GM21576 (cell line): ENCODE measurements at regions not wholly inside any gene's neighbourhood (a gene's known extent, or its start where the extent isn't known, plus 50 kb on each side); places are given as distances from the start of the nearest gene placed in this dataset.

Experiments
- ATAC-seq: cut with Tn5 transposase; IDR thresholded peaks from one replicate; pipeline ENCODE4 v1.9.1; 2021; ENCODE audit warnings: mild to moderate bottlenecking, moderate library complexity; ENCODE audit not compliant: unreplicated experiment

DNA sequence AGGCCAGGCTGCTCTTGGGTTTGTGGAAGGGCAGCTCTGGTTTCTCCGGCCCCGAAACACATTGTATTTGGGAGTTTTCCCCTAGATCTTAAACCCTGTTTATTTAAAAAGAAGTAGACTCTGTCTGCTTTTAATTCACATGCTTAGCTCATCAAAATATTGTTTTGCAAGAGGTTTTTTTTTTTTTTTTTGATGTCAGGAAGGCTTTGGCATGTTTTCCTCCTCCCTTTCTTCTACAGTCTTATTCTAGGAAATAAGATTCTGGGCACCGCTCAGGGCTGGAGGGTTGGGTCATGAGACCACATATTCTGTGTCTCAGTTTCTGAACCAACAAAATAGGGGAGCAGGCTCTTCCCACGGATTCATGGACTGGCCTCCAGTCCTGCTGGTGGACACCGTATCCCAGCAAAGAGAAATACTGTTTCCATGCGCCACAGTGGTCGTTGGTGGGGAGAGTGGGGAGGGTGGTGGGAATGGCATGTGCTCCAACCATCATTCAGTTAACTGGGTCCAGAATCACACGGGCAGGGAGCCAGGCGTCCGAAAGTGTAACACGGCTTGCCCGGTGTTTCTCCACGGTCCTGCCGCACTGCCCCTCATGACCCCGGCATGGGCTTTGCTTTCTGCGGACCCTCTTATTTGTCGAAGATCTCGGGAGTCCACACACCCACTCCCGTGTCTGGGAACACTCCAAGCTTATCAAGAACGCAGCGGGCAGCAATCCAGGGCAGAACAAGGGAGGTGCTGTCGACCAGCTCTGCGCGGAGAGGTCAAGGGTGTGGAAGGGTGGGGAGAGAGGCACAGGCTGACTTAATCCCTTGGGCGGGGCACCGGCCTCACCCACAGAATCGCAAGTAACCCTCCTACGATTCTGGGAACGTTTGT, 176.7 kb downstream of the GLI2 start:
- no peak for ATAC-seq

- ATAC-seq: no peak
Measured at GRCh38 chr2:120913972-120914838, 178.5 kb downstream of the GLI2 start.

- ATAC-seq: no peak
Measured at GRCh38 chr2:120914839-120915521, 179.3 kb downstream of the GLI2 start.

GRCh38 chr2:120915670-120916069, 180.0 kb downstream of the GLI2 start:
- ATAC-seq: no peak

DNA sequence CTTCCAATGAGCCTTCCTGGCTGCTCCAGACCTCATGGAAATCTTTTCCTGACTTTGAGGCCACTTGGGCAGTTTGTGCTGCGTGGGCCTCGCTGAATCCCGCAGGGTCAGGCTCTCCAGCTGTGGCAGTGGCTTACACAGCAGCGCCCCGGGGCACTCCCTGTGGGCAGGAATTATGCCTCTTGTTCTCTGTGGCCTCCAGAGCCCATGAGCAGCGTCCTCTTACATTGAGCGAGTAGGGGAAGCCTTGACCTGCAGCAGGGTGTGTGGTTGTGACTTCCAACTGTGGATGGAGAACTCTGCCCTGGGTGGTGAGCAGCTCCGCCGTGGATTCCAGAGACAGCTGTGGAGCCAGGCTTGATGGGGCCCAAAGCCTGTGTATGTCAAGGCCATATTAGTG, 180.8 kb downstream of the GLI2 start:
- ATAC-seq: no peak

DNA sequence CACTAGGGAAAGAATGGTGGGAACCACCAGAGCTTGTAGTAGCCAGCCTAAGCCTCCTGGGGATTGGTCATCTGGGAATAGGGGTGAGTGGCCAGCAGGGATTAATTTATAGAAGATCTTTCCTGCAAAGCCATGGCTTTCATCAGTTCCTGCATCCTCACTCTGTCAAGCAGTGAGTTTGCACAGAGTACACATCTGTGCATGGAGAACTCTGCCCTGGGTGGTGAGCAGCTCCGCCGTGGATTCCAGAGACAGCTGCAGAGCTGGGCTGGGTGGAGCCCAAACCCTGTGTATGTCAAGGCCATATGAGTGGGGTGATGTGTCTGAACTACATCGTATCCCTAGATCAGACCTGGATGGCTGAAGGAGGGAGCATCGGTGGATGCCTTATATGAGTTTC, 182.2 kb downstream of the GLI2 start:
- ATAC-seq: no peak

GRCh38 chr2:120919216-120919615, 183.5 kb downstream of the GLI2 start:
- ATAC-seq: no peak

DNA sequence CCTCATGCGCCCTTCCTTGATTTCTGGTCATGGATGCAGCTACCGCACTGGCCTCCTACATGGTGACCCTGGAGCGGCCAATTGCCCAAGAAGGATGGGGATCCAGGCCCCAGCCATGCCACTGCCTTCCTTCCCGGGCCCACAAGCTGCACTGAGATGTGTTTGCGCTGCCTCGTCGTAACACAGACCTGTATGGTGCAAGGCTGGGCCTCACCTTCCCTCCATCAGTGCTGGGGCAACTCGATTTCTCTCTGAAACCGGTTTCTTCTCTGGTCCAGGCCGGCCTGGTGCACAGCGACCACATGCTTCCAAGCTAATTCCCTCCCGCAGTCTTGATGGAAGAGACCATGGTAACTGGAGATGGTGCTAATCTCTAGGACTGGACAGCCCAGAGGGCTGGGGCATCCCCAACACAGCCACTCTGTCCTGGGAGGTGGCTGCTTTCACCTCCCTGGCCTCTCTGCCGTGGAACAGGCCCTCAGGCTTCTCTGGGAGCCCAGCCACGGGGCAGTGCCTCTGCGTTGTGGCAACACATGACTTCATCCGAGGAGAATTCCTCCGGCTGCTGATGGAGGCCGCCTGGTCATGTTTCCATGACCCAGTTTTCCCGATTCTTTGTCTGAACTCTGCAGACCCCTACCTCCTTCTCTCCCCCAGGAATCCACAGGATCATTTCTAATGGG, 184.2 kb downstream of the GLI2 start:
- no peak for ATAC-seq

GRCh38 chr2:120920454-120921148, 184.9 kb downstream of the GLI2 start:
- no peak for ATAC-seq

DNA sequence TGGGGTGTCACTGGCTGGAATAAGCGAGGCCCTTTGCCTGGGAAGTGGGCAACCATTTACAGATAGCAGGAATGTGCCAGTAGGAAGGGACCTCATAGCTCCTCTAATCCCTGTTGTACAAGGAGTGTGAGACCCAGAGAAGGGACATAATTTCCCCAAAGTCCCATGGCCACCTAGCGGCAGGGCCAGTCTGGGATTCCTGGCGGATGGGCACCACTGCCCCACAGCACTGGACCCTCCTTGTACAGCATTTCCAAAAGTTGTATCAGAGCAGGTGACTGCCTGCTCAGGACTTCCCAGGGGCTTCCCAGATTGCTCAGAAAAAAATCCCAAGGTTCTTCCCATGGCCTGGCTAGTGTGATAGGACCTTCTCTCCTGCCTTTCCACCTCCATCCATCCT, 185.8 kb downstream of the GLI2 start:
- no peak for ATAC-seq

DNA sequence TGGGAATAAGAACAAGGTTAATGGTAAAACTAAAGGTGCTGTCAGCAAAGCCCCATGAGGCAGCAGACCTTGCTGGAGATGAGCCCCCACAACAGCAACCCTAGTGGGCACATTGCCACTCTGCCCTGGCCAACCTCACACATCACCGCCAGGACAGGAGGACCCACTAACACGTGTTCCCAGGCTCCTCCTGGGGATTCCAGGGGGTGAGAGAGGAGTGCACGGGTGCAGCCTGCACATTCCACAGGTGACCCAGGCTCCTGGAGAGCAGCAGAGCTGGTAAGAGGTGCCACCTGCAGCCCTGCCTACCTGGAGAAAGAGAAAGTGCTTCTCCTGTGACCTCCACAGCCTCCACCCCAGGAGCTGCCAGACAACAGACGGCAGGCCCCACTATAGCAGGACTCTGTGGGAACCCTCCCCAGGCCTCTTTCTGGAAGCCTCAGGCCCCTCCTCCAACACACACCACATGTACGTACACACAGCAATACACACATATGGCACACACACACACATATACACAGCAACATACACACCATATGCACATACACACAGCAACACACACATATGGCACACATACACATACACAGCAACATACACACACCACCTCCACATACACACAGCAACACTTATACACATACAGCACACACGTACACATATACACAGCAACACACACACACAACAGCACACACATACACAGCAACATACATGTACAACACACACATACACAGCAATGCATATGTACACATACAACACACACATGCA, 187.1 kb downstream of the GLI2 start:
- ATAC-seq: no peak

GRCh38 chr2:120923426-120923825, 187.8 kb downstream of the GLI2 start:
- ATAC-seq: no peak

DNA sequence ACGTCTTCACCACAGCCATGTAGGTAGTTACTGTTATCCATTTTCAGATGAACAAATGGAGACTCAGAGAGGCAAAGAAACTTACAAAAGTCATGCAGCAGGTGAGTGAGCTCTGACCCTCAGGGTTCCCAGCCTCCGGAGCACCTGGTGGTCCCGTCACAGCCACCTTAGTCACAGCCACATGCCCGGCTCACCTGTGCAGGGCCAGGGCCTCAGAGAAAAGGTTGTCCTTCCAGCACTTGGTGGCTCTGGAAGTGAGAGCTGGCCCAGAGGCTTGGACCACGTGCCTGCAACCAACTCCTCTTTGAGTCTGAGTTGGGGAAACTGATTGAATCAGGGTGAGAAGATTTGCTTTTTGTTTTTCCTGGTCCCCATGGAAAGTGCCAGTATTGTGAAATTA, 189.3 kb downstream of the GLI2 start:
- ATAC-seq: no peak

DNA sequence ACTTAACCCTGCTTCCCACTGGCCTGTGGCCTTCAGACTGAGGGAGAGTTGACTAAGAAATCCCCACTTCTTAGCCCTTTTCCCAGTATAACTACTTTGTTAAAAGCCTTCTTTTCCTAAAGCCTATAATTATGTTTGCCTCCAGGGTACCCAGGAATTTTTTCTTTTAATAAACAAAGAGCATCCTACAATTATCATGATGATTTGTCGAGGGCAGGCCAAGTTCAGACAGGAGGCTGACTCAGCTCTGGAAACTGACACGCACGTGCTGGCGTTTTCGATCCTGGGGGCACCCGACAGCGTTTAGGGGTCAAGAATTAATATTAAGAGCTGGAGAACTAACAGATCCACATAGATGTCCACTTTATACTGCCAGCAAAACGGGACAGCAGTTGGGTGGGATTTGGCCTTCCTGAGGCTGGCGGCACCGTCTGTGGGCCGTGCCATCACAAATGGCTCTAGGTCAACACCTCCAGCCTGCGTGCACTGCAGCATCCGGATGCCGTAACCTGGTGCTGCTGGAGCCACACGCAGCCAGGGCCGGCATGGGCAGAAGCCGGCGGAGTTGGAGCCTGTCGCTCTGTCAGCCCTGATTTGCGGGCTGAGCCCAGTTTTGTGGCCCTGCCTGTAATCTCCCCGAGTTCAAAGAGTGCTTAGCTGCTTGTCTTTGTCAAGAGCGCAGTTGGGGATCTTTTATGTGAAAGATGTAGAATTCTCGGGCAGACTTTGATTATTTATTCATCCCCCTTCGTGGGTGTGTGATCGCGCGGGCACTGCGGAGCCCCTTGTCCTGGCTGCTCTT, 191.0 kb downstream of the GLI2 start:
- ATAC-seq: no peak

DNA sequence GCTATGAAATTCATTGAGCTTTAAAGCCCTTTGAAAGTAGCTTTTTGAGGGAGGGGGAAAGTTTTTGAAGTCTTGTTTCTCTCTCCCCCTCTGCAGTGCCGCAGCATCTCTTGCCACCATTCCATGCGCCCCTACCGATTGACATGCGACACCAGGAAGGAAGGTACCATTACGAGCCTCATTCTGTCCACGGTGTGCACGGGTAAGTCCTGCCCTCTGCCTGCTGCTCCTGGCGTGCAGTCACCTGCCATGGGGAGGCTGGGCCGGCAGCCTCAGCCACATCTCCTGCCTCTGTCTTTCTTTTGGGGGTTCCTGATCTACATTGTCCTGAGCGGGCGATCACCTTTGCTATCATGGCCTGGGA, 191.6 kb downstream of the GLI2 start:
- no peak for ATAC-seq

- no peak for ATAC-seq
Measured at GRCh38 chr2:120929829-120930228, 194.2 kb downstream of the GLI2 start.

DNA sequence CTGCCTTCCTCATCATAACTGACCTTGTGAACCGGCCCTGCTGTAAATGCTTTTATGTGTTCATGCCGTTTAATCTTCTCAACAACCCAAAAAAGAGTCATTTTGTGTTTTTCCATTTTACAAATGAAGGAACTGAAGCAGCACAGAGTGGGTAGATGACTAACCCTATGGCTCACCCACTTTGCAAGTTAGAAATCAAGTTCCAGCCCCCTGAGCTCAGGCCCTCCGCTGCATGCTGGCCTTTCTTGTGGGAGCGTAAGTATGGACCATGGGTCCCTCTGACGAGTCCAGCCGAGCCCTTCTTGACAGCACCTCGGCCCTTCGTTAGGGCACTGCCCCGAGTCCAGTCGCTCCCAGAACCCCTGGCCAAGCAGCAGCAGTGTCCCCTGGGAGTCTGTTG, 194.6 kb downstream of the GLI2 start:
- ATAC-seq: no peak

- no peak for ATAC-seq
Measured at GRCh38 chr2:120930864-120931263, 195.2 kb downstream of the GLI2 start.

DNA sequence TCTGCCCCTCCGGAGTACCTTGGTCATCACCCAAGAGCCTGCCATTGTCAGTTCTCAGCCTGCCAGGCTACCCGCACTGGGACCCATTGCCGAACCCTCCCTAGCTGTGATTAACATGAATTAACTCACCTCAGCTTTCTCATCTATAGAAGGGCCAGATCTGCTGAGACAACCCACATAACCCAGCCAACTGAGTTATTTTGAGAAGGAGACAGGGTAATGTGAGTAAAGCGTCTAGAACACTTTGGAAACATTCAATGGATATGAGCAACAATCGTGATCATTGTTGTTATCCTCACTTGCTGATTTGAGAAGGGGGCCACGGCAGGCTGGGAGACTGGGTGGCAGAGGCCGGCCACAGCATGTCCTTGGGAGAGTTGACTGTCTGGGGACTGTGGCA, 196.8 kb downstream of the GLI2 start:
- no peak for ATAC-seq
